NCI-H1417 (cell line): ENCODE measurements at regions not wholly inside any gene's neighbourhood (a gene's known extent, or its start where the extent isn't known, plus 50 kb on each side); places are given as distances from the start of the nearest gene placed in this dataset.

Experiments used
- DNase-seq, 3 experiments: peaks; one replicate each; lab custom pipeline; 2025; lab: John Stamatoyannopoulos, UW

- DNase-seq: peak in 2 of 3 experiments; percentile 82 to 96
Measured at GRCh38 chr18:24530630-24531111, 70.2 kb downstream of the HRH4 start.

- no peak for DNase-seq
Measured at GRCh38 chr18:24534271-24534670, 73.8 kb downstream of the HRH4 start.

GRCh38 chr18:24534737-24535136 lies 74.3 kb downstream of the HRH4 start:
- DNase-seq: no peak

DNA sequence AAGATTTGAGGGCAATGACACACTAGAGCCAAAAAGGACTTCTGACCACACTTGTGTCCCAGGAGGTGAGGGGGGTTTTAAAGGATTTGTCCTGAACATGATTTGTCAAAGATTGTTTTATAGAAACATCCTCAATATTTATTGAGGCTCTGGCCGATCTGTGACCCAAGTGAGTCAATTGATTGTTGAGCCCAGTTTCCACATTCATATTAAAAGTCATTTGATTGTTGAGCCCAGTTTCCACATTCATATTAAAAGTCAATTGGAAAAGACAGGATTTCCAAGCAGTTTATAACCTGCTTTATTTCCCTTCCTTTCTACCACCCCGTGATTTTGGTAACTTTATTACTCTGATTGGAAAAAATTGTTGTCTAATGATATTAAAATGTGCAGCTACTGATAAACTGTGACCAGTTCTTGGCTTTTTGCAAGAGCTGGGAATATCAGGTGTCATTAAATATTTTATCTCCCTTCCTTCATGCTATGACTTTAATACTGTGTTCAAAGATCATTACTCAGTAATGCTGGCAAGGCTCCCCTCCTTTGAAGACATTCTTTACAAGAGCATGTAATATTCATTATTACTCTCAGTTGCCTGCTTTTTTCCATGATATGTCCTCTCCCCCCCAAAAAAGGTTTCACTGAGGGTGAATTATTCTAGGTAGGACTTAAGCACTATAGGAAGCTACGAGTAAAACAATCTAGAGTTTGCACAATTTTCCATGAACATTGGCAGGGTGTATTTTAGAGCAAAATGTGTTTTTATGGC lies 75.3 kb downstream of the HRH4 start:
- no peak for DNase-seq

- DNase-seq: no peak
Measured at GRCh38 chr18:24536326-24536725, 75.9 kb downstream of the HRH4 start.

DNA sequence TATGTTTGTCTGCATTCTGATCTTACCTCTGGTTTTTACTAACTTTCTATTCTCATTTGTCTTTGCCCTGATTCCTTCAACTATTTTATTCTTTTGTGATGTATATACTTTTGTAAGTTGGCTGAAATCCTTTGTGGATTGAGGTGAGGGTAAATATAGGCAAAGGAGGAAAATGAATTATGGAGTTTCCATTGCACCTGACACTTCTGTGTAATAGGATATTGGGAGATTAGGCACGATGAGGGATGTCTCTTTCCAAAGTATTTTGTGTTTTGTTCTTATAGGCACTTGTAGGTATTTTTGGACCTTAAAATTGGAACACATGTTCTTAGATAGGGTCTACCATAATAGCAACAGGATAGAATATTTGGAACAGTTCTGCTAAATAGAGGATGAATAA lies 76.4 kb downstream of the HRH4 start:
- DNase-seq: peak in 1 of 3 experiments; percentile 14

DNA sequence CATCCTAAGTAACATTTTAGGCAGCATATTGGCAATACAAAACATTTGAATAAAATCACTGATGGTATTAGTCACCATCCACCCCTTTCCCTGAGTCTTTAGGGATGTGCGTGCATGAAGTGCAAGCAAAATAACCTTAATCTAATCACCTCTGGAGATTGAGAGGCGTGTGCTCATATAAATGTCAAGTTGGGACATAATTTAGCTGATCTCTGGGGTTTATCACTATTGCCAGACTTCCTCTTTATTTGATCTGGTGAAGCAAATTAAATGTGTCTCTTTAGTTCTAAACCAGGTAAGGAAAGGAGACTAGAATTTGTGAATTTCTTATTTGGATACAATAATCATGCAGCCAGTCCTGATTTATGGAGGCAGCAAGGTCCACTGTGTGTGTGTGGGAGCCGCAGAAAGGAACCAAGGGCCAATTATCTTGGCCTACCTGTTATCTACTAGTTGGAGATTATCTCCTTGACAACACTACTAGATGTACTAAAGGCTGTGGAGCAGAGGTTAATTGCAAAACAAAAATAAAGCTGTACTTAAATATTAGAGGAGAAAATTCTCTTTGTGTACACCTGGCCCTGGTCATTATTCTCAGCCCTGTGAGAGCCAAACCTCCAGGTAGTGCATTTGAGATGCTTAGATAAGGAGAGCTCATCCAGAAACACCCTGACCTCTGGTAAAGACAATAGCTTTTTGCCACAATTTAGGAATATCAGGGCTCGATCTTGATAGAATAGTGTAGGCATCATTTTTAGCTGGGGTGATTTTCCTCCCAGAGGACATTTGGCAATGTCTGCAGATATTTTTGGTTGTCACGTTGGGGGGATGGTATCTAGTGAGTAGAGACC lies 78.2 kb downstream of the HRH4 start:
- peak in 2 of 3 experiments; percentile 46 to 68 for DNase-seq

DNA sequence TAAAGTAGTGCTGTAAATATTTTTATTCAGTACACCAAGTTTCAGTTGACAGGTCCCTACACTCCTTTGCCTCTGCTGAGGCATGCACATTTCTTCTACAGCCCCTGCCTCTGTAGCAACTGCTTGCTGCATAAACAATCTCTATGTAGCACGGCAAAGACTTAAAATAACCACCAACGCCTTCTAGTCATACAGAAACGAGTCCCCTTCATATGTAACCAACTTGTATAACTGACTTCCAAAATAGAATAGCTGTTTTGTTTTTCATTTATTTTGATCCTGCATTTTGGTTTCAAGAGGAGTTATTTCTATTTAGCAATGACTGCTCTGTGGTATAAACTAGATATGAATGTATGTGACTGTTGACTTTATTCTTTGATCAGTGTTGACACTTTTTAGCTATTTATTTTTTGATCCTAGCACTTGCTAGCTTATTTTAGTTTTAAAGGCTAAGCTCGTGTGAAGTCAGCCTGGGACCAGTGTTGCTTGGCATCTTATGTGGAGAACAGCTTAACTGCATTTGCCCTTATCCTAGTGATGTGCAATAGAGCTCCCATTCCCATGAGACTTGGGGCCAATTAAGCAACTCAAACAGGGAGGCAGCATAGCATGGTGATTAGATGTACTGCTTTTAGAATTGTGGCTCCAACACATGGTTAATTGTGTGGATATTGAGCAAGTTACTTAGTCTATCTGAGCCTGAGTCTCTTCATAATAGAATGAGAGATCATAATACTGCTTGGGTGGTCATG lies 79.6 kb downstream of the HRH4 start:
- DNase-seq: peak in 1 of 3 experiments; percentile 10

DNA sequence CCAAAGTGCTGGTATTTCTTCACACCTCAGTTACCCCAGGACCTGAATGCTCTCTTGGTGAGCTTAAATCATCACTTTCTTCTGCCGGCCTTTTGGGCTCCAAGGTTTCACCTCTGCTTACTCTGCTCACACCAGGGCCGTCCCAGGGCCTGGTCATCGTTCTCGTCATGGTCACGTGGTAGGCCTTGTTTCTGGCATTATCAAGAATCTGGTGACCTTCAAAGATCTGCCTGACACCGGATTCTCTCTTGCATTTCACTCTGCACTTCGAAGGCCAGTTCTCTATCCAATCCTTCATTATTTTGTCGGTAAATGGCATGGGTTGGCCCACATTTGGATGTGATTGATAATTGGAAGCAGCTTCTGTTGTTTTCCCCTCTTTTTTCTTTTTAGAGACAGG lies 80.5 kb downstream of the HRH4 start:
- DNase-seq: no peak

GRCh38 chr18:24543086-24543794 lies 82.8 kb downstream of the HRH4 start:
- peak in 1 of 3 experiments; percentile 18 for DNase-seq

DNA sequence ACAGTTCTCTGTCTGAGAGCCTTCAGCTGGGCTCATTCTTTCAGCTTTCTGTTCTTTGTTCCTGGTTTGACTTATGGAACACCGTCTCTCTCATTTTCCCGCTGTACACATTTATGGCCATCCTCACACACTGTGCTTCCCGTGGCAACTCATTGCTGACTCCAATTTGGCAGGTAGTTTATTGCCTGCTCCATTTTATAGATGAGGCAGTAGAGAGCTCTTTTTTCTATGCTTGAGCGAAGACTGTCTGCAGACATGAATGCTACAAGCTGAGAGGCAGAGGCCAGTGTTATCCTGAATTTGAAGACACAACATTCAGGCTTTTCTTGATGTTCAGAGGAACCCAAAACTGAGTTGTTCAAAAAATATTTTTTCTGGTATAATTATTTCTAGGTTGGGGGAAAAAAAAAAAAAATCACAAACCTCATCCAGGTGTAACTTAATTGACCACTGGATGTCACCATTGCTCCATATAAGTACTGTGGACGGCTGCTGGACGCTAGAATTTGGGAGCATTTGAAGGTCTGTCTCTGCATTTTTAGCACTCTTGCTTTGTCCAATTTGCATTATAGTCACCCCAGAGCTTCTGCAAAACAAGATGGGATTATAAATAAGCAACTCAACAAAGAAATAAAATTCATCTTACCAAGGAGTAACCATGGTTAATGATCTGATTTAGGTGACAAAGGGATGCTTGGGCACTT lies 83.5 kb downstream of the HRH4 start:
- peak; percentile 28 to 82 (median 42) for DNase-seq

DNA sequence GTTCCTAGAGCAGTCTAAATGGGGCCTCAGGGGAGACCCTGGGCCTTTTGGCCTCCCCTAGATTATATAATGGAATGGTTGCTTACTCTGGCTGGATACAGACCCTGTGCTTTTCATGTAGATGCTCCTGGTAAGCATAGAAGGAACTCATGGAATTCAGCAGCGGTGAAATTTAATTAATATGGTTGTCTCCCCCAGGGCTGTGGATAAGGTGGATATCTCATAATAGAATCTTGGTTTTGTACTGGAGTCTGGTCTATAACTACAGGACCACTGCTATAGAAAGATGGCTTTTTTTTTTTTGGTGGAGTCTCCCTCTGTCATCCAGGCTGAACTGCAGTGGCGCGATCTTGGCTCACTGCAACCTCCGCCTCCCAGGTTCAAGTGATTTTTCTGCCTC lies 84.5 kb downstream of the HRH4 start:
- no peak for DNase-seq

DNA sequence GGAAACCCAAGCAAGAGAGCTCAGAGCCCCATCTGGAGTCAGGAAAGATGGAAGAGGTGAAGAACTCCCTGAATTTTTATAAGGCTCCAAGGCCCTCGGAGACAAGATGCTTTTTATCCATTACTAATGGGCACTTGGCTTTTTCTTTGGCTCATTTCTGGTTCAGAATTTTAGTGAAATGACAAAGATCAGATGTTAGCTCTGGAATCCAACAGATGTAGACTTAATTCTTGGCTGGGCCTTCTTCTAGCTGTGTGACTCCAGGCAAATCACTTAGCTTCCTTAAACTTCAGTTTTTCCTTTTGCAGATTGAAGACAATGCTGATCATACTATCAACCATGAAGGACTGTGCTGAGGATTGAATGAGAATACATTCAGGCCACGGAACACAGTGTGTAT lies 85.2 kb downstream of the HRH4 start:
- no peak for DNase-seq

DNA sequence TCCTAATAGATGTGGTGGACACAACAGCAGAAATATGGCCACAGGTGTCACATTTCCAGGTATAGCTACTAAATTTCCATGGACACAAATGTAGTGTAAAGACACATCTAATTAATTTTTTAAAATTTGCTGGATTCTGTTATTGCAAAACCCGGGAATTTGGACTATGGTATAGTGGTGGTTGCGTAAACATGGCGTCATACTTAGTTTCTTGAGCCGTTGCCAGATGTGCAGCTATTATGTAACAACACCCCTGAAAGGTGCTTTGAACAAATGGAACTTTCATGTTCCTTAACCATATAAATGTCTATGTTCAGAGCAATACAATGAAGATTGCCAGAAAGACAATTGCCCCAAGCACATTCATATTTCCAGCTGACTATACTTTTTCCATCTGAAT lies 85.9 kb downstream of the HRH4 start:
- DNase-seq: no peak

- DNase-seq: no peak
Measured at GRCh38 chr18:24548583-24548982, 88.1 kb downstream of the HRH4 start.

DNA sequence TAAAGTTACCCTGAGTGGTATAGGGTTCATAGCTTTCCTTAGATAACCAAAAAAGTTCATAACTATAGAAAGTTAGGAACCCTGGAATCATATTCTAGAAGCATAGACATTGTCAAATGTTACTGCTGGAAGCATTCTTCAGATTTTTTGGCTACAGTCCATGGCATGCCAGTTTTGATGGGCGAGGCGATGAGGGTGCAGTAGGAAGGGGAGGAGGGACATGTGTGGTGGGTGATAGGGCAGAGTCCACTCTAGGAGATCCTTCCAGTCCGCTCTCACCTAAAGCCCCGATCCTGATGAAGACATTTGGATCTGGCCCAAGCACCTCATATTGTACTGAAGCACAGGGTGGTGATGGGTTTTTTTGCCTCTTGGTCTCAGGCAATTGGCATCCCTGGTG lies 91.8 kb downstream of the HRH4 start:
- no peak for DNase-seq

DNA sequence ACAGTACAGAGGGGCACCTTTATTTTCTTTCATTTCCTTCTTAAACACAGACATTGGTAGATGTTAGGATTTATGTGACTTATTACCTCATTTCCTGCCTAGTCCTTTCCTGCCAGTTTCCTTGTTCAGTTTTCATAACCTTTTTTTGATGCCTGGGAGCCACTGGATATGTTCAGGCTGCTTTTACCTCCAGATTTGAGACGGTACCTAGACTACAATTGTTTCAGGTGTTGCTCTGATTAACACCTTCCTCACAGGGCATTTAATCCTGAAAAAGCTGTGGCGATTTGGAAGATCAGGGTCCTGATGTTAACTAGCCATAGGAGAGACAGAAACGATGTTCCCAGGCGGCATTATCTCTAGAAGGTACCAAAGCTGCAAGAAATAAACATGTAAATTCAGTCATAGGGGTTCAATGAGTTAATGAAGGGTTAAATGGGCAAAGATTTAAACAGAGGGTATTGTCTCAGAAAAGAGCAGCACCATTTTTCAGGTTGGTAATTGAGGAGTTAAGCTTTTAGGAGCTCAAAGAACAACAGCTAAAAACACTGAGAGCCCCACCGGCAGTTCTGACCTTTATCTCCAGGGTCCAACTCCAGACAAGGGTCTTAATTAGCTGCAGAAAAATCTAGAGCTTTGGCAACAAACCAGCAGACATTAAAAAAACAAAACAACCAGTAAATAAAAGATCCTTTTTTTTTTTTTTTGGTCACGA lies 93.3 kb downstream of the HRH4 start:
- DNase-seq: peak in 2 of 3 experiments; percentile 32 to 70

DNA sequence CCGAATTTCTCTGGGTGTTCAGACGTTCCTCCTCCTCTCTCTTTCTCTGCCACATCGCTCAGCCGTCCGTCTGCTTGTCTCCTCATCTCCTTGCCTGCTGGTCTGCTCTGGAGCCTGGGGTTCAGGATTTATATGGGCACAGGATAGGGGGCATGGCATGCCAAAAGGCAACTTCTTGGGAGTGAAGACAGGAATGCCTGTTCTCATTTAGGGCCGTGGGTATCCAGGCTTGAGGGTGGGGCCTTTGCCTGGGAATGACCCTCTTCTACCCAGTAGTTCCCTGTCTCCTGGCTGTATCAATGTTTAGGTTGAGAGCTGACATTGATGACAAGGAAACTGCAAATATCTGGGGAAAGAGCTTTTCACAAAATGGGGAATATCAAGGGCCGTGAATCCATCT lies 98.0 kb downstream of the HRH4 start:
- DNase-seq: no peak

DNA sequence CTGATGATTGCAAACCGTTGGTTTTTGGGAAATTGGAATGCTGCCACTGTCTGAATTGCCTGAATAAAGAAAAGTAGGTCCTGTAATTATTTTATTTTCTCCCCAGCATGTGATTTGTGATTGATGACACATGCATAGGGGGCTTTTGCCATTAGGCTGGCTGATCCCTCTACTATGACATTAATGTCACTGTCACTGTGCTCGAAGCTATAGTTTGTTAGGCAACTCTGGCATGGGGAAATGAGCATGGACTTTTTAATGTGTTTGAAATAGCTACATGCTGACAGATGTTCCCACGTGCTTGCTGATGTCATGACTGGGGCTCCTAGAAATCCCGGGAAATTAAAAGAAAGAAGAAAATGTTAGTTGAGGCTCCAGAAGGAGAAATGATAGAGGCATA lies 99.1 kb downstream of the HRH4 start:
- DNase-seq: peak in 1 of 3 experiments; percentile 54

- DNase-seq: peak in 1 of 3 experiments; percentile 23
Measured at GRCh38 chr18:24560511-24560981, 100.1 kb downstream of the HRH4 start.
